ENCODE measurements at regions not wholly inside any gene's neighbourhood (a gene's known extent, or its start where the extent isn't known, plus 50 kb on each side); places are given as distances from the start of the nearest gene placed in this dataset.
"Not testable (repeated sequence)": the region's sequence is repeated elsewhere in the genome, so short reads cannot be mapped to it uniquely, and the experiment has no call there.

DNA sequence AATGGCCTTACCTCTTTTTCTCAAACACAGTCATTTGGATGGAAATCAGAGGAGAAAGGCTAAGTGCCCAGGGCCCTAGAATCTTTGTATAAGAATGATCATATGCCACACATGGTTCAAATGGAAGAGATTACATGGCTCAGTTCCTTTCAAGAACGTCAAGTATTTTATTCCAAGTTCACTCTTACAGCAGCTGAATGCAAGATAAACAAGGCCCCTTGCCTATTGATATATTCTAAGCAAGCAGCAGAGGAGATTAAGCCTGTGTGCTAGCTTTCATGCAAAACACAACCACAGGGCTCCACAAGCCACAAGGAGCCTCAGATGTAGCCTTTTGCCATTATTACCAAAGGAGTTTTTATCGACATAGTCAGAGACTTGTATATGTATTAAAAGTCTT is 55.3 kb upstream of the SLCO6A1 start:
- H3K9me3 Mint-ChIP-seq, result peaks cover 0 to 4% of the 10 kb centered on the region in 2 donors

DNA sequence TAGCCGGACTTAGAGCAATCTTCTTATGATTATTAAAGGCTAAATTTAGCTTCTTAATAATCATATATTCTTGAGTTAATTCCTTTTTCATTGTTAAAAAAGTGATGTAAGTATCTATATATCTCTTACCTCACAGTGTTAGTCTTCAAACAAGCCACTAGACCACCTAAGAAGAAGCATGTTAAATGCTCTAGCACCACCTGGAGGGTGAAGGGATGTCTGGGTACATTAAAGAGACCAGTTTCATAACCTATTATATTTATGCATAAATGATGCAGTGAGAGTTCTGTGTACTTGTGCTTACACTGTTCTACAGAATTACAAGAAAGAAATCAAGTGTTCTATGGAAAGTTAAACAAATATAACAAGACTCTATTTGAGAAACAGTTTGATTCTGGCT is 55.9 kb upstream of the SLCO6A1 start:
- ATAC-seq, result no peak
- H3K27ac Mint-ChIP-seq, result no peak overlapping the region
- peaks cover 0 to 4% of the 10 kb centered on the region in 2 donors for H3K9me3 Mint-ChIP-seq
- no peak for DNase-seq (ENCODE audit: low spot score in 2 of 2)
- no peaks in the 10 kb centered on the region for H3K36me3 Mint-ChIP-seq

More for the DNA sequence above, 55.3 kb upstream of the SLCO6A1 start:
- Mint-ChIP-seq H3K36me3 (no peaks in the 10 kb centered on the region), H3K27ac (no peak overlapping the region)
- ATAC-seq (no peak), DNase-seq (ENCODE audit: low spot score in 2 of 2) (no peak)

DNA sequence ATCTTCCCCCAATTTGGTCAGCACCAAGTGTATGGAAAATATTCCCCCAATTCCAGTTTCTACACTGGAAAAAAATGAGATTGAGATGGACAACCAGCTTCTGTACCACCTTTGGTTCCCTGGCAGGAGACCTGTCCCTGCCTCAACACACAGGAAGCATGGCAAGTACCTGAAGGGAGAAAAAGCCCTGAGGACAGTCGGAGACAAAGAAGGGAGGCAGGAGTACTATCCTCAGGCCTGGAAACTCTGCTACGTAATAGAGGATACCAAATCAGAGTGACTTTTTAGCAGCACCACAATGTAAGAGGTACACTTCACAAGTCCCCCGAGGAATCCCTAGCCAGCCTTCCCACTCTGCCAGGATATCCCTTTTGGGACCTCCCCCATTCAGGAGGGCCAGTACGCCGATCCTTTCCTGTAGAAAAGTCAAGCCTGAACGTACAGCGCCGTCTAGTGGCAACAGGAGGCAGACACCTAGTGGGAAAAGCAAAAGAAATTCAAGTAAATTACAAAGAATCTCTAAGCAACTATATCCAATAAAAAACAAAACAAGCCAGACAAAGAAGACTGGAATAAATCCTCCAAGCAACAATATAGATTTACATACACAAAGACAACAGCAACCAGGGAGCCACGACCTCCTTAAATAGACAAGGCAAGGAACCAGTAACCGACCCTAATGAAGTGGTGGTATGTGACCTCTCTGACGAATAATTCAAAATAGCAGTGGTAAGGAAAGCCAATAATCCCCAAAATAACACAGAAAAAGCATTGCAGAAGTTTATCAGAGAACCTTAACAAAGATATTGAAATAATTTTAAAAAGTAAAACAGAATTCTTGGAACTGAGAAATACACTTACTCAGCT is 63.3 kb upstream of the SLCO6A1 start:
- peaks cover 0 to 16% of the 10 kb centered on the region in 2 donors for H3K9me3 Mint-ChIP-seq
- no peak for ATAC-seq
- DNase-seq (ENCODE audit: low spot score in 2 of 2), result peak in 1 of 2 donors; percentile 22

DNA sequence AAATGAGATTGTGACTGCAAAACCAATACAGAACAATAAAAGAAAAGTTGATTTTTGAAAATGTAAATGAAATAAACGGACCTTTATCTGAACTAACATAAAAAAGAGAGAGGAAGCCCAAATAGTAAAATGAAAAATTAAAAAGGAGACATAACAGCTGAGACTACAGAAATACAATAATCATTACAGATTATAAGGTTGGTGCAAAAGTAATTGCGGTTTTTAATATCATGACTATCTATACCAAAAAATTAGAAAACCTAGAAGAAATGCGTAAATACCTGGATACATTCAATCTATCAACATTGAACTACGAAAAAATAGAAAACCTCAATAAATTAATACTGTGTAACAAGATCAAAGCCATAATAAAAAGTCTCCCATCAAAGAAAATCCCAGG is 71.9 kb upstream of the SLCO6A1 start:
- no peaks in the 10 kb centered on the region for H3K9me3 Mint-ChIP-seq
- DNase-seq (ENCODE audit: low spot score in 2 of 2), result no peak
- no peaks in the 10 kb centered on the region for H3K36me3 Mint-ChIP-seq
- H3K27ac Mint-ChIP-seq, result no peak overlapping the region
- no peak for ATAC-seq

More for the DNA sequence above, 63.3 kb upstream of the SLCO6A1 start:
- H3K36me3 Mint-ChIP-seq, result peaks cover 0 to 17% of the 10 kb centered on the region in 2 donors
- H3K27ac Mint-ChIP-seq, result no peak overlapping the region

DNA sequence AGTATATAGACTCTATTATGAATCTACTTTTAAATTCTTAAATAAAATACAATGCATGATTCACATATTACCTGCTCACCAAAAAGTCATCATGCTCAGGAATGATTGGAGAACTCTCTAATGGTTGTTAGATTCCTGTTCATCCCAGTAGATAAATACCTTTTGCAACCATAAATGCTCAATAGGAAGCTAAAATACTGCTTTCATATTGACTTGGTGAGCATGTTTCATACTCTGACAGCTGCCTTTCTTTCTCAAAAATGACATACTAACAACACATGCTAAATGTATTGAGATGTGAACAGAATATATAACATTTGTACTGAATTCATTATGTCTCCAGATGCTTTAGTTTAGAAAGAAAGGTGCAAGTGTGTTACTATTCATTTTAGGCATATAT is 79.6 kb upstream of the SLCO6A1 start:
- no peak for ATAC-seq
- Mint-ChIP-seq H3K27ac (no peak overlapping the region), H3K9me3 (no peaks in the 10 kb centered on the region), H3K36me3 (no peaks in the 10 kb centered on the region)
- DNase-seq (ENCODE audit: low spot score in 2 of 2), result no peak

DNA sequence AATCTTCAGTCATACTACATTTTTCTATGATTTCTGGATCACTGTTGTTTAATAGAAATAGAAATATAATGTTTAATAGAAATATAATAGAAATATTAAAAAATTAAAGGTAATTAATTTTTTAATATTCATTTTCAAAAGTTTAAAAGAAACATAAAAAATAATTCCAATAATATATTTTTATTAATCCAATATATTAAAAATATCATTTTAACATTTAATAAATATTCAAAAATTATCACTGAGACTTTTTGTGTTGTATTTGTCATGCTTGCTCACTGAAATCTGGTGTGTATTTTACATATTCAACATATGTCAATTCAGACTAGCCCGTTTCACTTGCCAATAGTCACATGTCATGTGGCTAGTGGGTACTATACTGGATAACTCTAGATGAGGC is 80.6 kb upstream of the SLCO6A1 start:
- DNase-seq (ENCODE audit: low spot score in 2 of 2) (no peak), ATAC-seq (no peak)
- no peak overlapping the region for H3K27ac Mint-ChIP-seq
- H3K36me3 Mint-ChIP-seq, result no peaks in the 10 kb centered on the region
- H3K9me3 Mint-ChIP-seq, result no peaks in the 10 kb centered on the region

DNA sequence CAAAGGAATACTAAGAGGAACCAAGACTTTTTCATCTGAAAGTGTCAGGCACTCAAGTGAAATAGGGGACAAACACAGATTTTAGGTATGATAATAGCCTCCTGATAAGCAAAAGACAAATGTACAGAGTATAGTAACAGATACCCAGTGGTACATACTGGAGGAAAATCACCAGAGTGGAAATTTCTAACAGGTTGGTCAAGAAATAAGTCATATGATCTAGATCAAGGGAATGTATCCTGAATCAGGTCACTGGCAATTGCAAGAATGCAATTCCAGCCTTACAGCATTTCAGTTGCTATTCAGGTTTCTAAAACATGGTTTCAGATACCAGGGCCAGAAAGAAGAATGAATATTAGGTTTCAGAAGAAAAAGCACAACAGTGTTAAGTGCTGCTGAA is 82.2 kb upstream of the SLCO6A1 start:
- Mint-ChIP-seq H3K27ac (no peak overlapping the region), H3K9me3 (no peaks in the 10 kb centered on the region), H3K36me3 (no peaks in the 10 kb centered on the region)
- no peak for DNase-seq (ENCODE audit: low spot score in 2 of 2)
- no peak for ATAC-seq

DNA sequence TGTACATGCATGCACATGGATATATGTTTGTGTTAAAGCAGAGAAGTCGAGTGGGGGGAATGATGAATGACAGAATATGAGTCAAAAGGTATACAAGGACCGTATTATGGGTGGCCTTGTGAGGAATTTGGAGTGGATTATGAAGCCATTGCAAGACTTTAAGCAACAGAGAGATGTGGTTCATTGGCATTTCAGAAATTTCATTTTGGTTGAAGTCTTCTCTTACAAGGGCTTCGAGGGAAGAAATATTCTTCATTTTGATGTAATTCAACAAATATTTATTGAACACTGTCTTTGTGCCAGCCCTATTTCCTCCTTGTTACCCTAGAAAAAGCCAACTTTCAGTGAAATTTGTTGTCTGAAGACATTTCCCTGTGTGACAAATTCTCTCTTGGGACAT is 83.9 kb upstream of the SLCO6A1 start:
- Mint-ChIP-seq H3K27ac (no peak overlapping the region), H3K9me3 (no peaks in the 10 kb centered on the region), H3K36me3 (no peaks in the 10 kb centered on the region)
- ATAC-seq, result no peak
- DNase-seq (ENCODE audit: low spot score in 2 of 2), result no peak

DNA sequence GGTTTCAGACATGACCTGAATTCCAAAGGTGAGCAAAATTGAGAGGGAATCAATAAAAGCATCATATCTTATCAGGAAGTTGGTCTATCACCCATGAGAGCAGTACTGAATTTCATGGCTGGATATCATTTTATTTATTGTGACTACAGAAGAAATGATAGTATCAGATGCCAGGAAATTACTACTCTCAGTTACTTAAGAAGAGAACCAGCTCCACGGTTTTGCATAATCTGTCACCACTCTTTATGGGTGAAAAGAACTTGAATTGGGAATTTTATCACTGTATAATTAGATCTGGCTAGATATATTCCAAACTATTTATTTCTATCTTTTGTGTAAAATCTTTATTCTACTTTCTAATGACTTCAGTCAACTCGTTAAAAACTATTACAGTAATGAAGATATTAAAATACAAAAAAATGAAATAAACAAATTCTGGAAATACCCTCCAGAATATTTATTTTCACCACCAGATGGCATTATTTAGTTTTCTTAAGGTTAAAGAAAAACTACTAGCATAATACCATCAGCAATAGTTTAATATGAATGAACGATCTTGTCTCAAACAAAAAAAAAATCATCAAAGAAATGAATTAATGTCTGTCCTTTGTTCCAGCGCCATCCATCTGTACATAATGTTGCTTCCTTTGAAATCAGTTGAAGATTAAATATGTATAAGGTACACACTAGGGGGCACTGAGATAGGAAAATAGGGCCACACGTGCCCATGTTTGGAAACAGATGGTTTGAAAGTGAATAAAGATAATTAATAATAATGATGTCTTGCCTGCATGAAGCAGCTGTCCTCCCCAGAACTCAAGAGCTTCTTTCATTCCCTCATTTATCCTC is 84.7 kb upstream of the SLCO6A1 start:
- Mint-ChIP-seq H3K36me3 (no peaks in the 10 kb centered on the region), H3K9me3 (no peaks in the 10 kb centered on the region), H3K27ac (no peak overlapping the region)
- ATAC-seq (no peak), DNase-seq (ENCODE audit: low spot score in 2 of 2) (no peak)

DNA sequence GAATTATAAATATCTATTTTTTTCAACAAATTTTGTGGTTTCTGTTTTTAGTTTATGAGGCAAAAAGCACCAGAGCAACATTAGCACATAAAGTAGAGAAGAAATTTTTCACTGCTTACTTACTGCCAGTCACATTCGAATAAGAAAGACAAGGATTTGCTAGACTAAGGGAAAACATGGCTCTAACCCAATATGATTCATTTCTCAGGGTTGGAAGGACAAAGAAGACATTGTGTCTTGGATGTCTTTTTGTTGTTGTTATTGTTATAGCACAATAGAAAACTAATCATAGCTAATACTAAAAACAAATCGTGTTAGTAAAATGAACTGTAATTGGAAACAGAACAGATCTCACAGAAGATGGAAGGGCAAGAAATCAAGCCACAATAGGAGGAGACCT is 90.9 kb upstream of the SLCO6A1 start:
- ATAC-seq (no peak), DNase-seq (ENCODE audit: low spot score in 2 of 2) (no peak)
- no peak overlapping the region for H3K27ac Mint-ChIP-seq
- peaks cover 4 to 5% of the 10 kb centered on the region in 2 donors for H3K9me3 Mint-ChIP-seq
- peaks cover 4 to 6% of the 10 kb centered on the region in 2 donors for H3K36me3 Mint-ChIP-seq

DNA sequence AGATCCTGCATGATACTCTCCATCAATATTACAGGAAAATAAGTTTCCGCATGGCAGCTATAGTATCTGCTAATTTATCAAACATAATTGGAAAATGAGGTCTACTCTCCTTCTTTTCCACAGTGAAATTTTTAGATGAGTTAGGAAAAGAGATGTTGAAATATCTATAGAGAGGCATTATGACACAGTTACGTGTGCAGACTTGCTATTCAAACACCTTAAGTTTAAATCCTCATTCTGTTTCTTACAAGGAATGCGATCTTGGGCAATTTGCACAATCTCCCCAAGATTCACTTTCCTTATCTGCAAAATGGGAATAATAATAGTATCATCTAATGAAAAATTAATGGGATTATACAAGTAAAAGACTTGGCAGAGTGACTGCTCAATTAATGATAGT is 91.7 kb upstream of the SLCO6A1 start:
- H3K36me3 Mint-ChIP-seq, result peaks cover 4 to 6% of the 10 kb centered on the region in 2 donors
- no peak overlapping the region for H3K27ac Mint-ChIP-seq
- peaks cover 4 to 10% of the 10 kb centered on the region in 2 donors for H3K9me3 Mint-ChIP-seq
- DNase-seq (ENCODE audit: low spot score in 2 of 2) (no peak), ATAC-seq (no peak)

DNA sequence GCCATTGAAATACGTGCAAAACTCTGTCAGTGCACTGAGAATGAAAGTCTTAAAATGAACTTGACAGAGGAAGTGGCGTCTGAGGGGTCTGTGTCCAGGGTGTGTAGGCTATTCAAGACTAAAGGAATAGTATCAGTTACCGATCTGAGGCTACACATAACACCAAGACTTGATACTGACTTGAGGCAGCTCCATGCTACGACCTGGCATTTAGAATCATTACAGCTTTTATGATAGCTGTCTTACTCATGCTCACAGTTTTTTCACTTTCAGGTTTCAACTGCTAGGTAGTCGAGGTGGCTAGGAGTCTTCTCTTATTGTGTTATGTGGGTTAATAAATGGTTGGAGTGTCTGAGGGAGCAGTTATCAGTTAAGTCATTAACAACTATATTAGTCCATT is 92.8 kb upstream of the SLCO6A1 start:
- DNase-seq (ENCODE audit: low spot score in 2 of 2), result no peak
- Mint-ChIP-seq H3K9me3 (peaks cover 4 to 10% of the 10 kb centered on the region in 2 donors), H3K36me3 (peaks cover 4 to 6% of the 10 kb centered on the region in 2 donors), H3K27ac (no peak overlapping the region)
- ATAC-seq, result peak; percentile 81 to 98

DNA sequence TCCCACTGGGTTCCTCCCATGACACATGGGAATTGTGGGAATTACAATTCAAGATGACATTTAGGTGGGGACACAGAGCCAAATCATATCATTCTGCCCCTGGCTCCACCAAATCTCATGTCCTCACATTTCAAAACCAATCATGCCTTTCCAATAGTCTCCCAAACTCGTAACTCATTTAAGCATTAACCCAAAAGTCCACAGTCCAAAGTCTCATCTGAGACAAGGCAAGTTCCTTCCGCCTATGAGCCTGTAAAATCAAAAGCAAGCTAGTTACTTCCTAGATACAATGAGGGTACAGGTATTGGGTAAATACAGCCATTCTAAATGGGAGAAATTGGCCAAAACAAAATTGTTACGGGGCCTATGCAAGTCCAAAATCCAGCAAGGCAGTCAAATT is 93.8 kb upstream of the SLCO6A1 start:
- not testable (repeated sequence) for H3K36me3 Mint-ChIP-seq; DNase-seq (ENCODE audit: low spot score in 2 of 2); ATAC-seq; H3K9me3 Mint-ChIP-seq; H3K27ac Mint-ChIP-seq

DNA sequence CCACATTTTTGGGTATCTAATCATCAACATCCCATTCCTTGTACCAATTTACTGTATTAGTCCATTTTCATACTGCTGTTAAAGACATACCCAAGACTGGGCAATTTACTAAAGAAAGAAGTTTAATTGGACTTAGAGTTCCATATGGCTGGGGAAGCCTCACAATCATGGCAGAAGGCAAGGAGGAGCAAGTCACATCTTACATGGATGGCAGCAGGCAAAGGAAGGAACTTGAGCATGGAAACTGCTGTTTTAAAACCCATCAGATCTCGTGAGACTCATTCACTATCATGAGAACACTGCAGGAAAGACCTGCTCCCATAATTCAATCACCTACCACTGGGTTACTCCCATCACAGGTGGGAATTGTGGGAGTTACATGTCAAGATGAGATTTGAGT is 95.4 kb upstream of the SLCO6A1 start:
- DNase-seq (ENCODE audit: low spot score in 2 of 2) (no peak), ATAC-seq (no peak)
- peaks cover 4 to 6% of the 10 kb centered on the region in 2 donors for H3K36me3 Mint-ChIP-seq
- H3K9me3 Mint-ChIP-seq, result peaks cover 4 to 10% of the 10 kb centered on the region in 2 donors
- no peak overlapping the region for H3K27ac Mint-ChIP-seq

DNA sequence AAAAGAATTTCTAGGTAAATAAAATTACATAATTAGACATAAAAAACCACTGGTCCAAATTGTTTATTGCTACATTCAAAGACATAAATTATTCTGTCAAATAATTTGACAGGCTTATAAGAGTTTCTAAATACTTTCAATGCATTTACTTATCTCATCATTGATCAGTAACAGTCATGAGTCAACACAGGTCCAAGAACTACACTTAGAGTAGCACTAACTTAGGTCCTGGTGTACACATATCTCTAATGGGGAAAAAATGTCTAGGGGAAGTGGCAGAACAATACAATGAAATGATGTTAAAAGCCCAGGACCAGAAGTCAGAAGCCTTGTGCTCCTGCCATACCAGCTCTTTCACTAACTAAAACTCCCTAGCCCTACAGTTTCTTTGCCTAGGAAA is 96.5 kb upstream of the SLCO6A1 start:
- Mint-ChIP-seq H3K9me3 (peaks cover 4 to 10% of the 10 kb centered on the region in 2 donors), H3K36me3 (peaks cover 4 to 6% of the 10 kb centered on the region in 2 donors), H3K27ac (no peak overlapping the region)
- ATAC-seq, result no peak
- no peak for DNase-seq (ENCODE audit: low spot score in 2 of 2)

DNA sequence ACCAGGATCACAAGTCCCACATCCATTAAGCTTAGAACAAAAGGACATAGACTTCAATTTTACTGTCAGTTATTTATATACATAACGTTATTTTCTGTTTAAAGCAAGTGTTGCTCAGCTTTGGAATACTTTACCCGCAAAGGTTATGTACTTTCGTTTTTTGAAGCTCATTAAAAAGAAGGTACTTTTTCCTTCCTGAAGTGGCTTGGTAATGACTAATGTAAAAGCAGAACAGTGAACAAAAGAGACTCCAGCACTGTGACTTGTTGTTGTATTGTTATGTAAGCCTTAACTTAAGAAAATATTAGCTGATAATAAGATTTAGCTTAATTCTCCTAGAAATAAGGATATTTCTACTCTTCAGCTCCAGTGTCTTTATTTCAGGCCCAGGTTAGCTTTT is 97.3 kb upstream of the SLCO6A1 start:
- ATAC-seq, result peak in 1 of 2 donors; percentile 52
- H3K9me3 Mint-ChIP-seq, result peaks cover 4 to 10% of the 10 kb centered on the region in 2 donors
- H3K27ac Mint-ChIP-seq, result no peak overlapping the region

DNA sequence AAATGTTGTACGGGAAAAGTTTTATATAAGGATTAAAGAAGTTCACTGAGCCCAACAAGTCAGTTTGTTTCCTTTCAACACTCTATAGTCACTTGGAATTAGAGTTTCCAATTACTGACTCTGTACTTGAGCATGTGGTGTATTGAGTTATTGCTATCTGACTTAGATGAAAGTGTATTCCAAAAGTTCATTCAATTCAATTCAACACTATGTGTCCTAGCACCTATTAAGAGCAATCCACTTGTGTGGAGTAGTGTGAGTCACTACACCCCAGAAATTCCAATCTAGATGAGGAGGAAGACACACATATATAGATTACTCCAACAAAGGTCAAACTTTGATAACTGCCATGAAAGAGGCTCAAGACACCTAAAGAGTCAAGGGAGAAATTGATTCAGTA is 98.2 kb upstream of the SLCO6A1 start:
- ATAC-seq, result no peak
- Mint-ChIP-seq H3K9me3 (peaks cover 4 to 10% of the 10 kb centered on the region in 2 donors), H3K27ac (no peak overlapping the region), H3K36me3 (peaks cover 4 to 6% of the 10 kb centered on the region in 2 donors)
- no peak for DNase-seq (ENCODE audit: low spot score in 2 of 2)

More for the DNA sequence above, 97.3 kb upstream of the SLCO6A1 start:
- DNase-seq (ENCODE audit: low spot score in 2 of 2), result no peak
- H3K36me3 Mint-ChIP-seq, result peaks cover 4 to 6% of the 10 kb centered on the region in 2 donors
